AG09319 (cell line): ENCODE measurements at regions not wholly inside any gene's neighbourhood (a gene's known extent, or its start where the extent isn't known, plus 50 kb on each side); places are given as distances from the start of the nearest gene placed in this dataset.
"Not testable (repeated sequence)": the region's sequence is repeated elsewhere in the genome, so short reads cannot be mapped to it uniquely, and the experiment has no call there.

Experiments
- DNase-seq: peaks from one replicate; pipeline ENCODE4 v3.0.0-alpha.2; 2010; ENCODE audit warnings: low read depth; ENCODE audit errors: extremely low read depth
- TF ChIP-seq, protein P1 (sequence below): IDR thresholded peaks from 2 replicates; pipeline ENCODE4 v1.5.1; 2011; ENCODE audit warnings: low read depth, mild to moderate bottlenecking, inconsistent platforms, low read length, moderate library complexity

DNA sequence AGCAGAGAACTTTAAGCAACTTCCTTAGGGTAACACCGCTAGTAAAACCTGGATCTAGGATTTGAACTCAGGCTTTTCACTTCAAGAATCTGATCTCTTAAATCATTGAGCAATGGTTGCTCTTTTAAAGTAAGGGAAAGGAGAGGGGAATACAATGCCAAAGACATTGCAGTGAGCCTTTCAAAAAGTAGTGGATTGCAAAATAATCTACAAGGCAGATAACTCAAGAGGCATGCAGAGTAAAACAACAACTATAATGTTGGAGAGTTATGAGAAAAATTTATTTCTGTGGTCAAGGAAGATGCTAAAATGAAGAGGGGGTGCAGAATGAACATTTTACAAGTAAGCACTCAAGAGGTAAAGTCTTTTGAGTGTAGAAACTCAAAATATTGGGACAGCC is 432.6 kb downstream of the C12orf50 start:
- DNase-seq: no peak

DNA sequence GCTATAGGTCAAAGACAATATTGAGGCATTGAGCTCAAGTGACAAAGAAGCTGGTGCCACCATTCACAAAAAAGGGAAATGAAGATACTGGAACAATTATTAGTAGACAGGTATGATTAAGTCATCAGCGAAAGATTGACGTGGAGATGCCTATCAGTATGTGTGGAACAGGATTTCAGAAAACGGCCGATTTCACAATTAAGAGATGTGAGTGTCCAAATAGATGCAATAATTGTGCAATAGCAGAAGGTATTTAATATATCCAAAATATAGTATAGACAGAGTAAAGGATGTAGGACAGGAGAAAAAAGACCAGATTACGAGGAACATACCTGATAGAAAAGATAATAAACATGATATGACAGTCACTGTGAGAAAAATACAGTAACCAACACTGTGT is 433.1 kb downstream of the C12orf50 start:
- no peak for DNase-seq
- TF ChIP-seq, protein P1, sequence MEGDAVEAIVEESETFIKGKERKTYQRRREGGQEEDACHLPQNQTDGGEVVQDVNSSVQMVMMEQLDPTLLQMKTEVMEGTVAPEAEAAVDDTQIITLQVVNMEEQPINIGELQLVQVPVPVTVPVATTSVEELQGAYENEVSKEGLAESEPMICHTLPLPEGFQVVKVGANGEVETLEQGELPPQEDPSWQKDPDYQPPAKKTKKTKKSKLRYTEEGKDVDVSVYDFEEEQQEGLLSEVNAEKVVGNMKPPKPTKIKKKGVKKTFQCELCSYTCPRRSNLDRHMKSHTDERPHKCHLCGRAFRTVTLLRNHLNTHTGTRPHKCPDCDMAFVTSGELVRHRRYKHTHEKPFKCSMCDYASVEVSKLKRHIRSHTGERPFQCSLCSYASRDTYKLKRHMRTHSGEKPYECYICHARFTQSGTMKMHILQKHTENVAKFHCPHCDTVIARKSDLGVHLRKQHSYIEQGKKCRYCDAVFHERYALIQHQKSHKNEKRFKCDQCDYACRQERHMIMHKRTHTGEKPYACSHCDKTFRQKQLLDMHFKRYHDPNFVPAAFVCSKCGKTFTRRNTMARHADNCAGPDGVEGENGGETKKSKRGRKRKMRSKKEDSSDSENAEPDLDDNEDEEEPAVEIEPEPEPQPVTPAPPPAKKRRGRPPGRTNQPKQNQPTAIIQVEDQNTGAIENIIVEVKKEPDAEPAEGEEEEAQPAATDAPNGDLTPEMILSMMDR: no peak

More for the DNA sequence above, 432.6 kb downstream of the C12orf50 start:
- TF ChIP-seq, protein P1: no peak

DNA sequence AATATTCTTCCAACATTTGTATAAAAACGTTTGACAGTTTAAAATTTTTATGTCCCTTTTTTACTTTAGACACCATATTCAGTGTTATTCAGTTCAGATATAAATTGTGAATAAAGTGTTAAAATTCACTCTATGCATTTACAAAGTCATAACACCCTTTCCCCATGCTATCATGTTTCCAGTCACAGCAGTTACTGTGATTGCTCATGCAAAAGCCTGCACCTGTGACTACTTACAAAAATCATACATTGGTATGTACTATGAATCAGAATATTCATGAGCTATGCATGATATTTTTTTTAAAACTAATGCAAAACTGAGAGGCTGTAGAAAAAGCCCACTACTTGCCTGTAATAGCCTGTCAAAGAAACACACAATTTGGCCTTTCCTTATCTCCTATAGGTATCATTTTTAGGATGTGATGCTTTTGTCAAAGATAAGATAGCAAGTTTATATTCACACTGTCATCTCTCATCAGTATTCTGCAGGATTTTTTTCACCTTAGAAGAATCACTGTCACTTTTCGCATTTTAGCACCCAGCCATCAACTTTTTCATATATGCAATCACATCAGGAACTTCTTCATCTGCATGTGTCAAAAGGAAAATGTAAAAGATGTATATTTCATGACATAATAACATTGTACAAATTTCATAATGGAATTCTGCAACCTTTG is 443.2 kb downstream of the C12orf50 start:
- no peak for DNase-seq
- TF ChIP-seq, protein P1: no peak

DNA sequence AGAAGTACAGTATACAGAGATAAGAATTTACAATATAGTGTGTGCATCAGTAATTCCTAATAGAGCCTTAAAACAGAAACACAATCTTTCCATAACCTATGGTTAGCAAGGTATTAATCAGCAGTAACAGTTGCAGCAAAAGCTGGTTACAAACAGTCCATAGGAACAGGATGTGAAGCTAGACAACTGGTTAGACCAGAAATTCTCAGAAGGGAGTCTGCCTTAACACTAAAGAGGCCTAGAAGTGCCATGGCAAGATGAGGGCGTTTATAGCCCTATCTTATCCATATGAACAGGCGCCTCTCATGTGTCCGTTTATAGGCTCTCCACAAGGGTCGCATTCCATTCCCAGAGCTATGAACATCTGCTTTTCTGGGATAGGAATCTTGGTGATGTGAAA is 450.1 kb downstream of the C12orf50 start:
- DNase-seq: not testable (repeated sequence)

DNA sequence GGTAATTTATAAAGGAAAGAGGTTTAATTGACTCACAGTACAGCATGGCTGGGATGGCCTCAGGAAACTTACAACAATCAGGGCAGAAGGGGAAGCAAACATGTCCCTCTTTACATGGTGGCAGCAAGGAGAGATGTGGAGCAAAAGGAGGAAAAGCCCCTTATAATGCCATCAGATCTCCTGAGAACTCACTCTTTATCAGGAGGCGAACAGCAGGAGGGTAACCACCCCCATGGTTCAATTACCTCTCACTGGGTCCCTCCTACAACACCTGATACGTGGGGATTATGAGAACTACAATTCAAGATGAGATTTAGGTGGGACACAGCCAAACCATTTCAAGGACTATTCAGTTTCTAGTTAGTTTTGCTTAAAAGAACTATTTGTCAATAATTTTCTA is 453.3 kb downstream of the C12orf50 start:
- no peak for DNase-seq
- TF ChIP-seq, protein P1: no peak

DNA sequence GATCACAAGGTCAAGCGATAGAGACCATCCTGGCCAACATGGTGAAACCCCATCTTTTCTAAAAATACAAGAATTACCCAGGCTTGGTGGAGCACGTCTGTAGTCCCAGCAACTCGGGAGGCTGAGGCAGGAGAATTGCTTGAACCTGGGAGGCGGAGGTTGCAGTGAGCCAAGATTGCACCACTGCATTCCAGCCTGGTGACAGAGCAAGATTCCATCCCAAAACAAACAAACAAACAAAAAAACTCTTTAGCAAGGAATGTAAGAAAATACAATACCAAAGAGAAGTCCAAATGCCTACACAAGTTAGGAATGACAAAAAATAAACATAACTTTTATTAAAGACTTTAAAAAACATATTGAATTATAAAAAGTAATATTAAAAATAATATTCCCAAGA is 462.3 kb downstream of the C12orf50 start:
- not testable (repeated sequence) for DNase-seq

DNA sequence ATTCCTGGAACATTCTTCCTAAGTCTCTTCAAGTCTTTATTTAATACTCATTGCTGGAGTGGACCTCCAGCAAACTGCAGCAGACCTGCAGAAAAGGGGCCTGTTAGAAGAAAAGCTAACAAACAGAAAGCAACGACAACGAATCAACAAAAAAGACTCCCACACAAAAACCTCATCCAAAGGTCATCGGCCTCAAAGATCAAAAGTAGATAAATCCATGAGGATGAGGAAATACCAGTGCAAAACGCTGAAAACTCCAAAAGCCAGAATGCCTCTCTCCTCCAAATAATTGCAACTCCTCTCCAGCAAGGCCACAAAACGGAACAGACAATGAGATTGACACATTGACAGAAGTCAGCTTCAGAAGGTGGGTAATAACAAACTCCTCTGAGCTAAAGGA is 472.2 kb downstream of the C12orf50 start:
- DNase-seq: no peak
- TF ChIP-seq, protein P1: no peak

DNA sequence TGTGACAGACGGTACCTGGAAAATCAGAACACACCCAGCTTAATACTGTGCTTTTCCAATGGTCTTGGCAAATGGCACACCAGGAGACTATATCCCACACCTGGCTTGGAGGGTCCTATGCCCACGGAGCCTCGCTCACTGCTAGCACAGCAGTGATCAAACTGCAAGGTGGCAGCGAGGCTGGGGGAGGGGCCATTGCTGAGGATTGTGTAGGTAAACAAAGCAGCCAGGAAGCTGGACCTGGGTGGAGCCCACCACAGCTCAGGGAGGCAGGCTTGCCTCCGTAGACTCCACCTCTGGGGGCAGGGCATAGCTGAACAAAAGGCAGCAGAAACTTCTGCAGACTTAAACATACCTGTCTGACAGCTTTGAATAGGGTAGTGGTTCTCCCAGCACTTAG is 498.0 kb downstream of the C12orf50 start:
- DNase-seq: not testable (repeated sequence)

DNA sequence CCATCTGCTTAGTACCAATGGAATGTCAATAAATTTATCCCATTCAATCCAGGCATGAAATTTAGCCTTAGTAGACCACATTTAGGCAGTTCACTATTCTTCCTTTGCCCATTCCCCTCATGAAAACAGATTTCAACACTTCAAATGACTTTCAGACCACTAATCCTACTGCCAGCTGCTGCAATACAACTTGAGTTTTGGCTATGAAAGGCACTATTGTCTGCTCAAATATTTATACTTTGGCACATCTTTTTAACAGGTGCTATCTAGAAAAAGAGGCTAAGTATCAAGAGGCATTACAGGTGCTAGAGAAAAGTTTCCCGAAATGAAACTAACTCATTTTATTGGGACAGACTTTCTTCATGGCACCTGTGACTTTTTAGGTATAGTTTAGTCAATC is 499.8 kb downstream of the C12orf50 start:
- no peak for DNase-seq
- TF ChIP-seq, protein P1: no peak
